Posterior vena cava (tissue), 2 donors: ENCODE measurements at regions not wholly inside any gene's neighbourhood (a gene's known extent, or its start where the extent isn't known, plus 50 kb on each side); places are given as distances from the start of the nearest gene placed in this dataset.

Experiments used
- DNase-seq: peaks from one replicate; pipeline ENCODE4 v3.0.0-alpha.2; 2020; ENCODE audit warnings: low spot score
- intact Hi-C, 2 donors: fragments of 100-400 bp; cut with DNase I; formaldehyde crosslinking; loops; one replicate each; pipeline versions ENCODE4 v1.14.1 to v1.14.2; 2022 to 2023
- donor health status: DM: yes; HTN: yes; CAD: no.
- donor health status: DM: yes; HTN: yes; CAD: no.

- intact Hi-C loops: no loop called here
- no peak for DNase-seq
Measured at GRCh38 chr12:81988362-81988761, 229.2 kb upstream of the PPFIA2 start.

- no peak for DNase-seq
- intact Hi-C loops: no loop called here
Measured at GRCh38 chr12:81987371-81987770, 228.2 kb upstream of the PPFIA2 start.

GRCh38 chr12:81976661-81977060, 217.5 kb upstream of the PPFIA2 start:
- intact Hi-C loops: no loop called here
- no peak for DNase-seq

- intact Hi-C loops: no loop called here
- DNase-seq: no peak
Measured at GRCh38 chr12:81974762-81975161, 215.6 kb upstream of the PPFIA2 start.

GRCh38 chr12:81968421-81968820, 209.3 kb upstream of the PPFIA2 start:
- intact Hi-C loops: no loop called here
- DNase-seq: no peak

- intact Hi-C loops: no loop called here
- no peak for DNase-seq
Measured at GRCh38 chr12:81963636-81964035, 204.5 kb upstream of the PPFIA2 start.

GRCh38 chr12:81963026-81963425, 203.9 kb upstream of the PPFIA2 start:
- intact Hi-C loops: no loop called here
- no peak for DNase-seq

- DNase-seq: no peak
- intact Hi-C loops: no loop called here
Measured at GRCh38 chr12:81962126-81962856, 203.1 kb upstream of the PPFIA2 start.

GRCh38 chr12:81958406-81958805, 199.3 kb upstream of the PPFIA2 start:
- DNase-seq: no peak
- intact Hi-C loops: no loop called here

GRCh38 chr12:81957631-81958030, 198.5 kb upstream of the PPFIA2 start:
- intact Hi-C loops: no loop called here
- DNase-seq: no peak

GRCh38 chr12:81956468-81956860, 197.3 kb upstream of the PPFIA2 start:
- intact Hi-C loops: no loop called here
- no peak for DNase-seq

GRCh38 chr12:81953541-81953940, 194.4 kb upstream of the PPFIA2 start:
- intact Hi-C loops: no loop called here
- DNase-seq: no peak

- DNase-seq: no peak
- intact Hi-C loops: no loop called here
Measured at GRCh38 chr12:81950871-81951270, 191.7 kb upstream of the PPFIA2 start.

- intact Hi-C loops: no loop called here
Measured at GRCh38 chr12:81949841-81950308, 190.7 kb upstream of the PPFIA2 start.

GRCh38 chr12:81949416-81949815, 190.3 kb upstream of the PPFIA2 start:
- intact Hi-C loops: no loop called here

More at GRCh38 chr12:81949841-81950308, 190.7 kb upstream of the PPFIA2 start:
- DNase-seq: no peak

GRCh38 chr12:81944886-81945285, 185.7 kb upstream of the PPFIA2 start:
- DNase-seq: no peak

More at GRCh38 chr12:81949416-81949815, 190.3 kb upstream of the PPFIA2 start:
- DNase-seq: no peak

GRCh38 chr12:81942594-81942993, 183.4 kb upstream of the PPFIA2 start:
- intact Hi-C loops: no loop called here
- no peak for DNase-seq

More at GRCh38 chr12:81944886-81945285, 185.7 kb upstream of the PPFIA2 start:
- intact Hi-C loops: no loop called here

GRCh38 chr12:81930037-81930436, 170.9 kb upstream of the PPFIA2 start:
- DNase-seq: no peak
- intact Hi-C loops: no loop called here

- DNase-seq: no peak
- intact Hi-C loops: no loop called here
Measured at GRCh38 chr12:81896771-81897170, 137.6 kb upstream of the PPFIA2 start.

GRCh38 chr12:81888961-81889360, 129.8 kb upstream of the PPFIA2 start:
- intact Hi-C loops: no loop called here
- no peak for DNase-seq

- intact Hi-C loops: no loop called here
- no peak for DNase-seq
Measured at GRCh38 chr12:81888106-81888740, 129.1 kb upstream of the PPFIA2 start.
